Natural killer cell treated with Interleukin-12 subunit alpha and Interleukin-12 subunit beta and Interleukin-15 and Interleukin-18, amount 100 ng/mL, for 72 hours (primary cell): ENCODE measurements at regions not wholly inside any gene's neighbourhood (a gene's known extent, or its start where the extent isn't known, plus 50 kb on each side); places are given as distances from the start of the nearest gene placed in this dataset.
"Not testable (repeated sequence)": the region's sequence is repeated elsewhere in the genome, so short reads cannot be mapped to it uniquely, and the experiment has no call there.

Source experiments
- ATAC-seq, 2 donors: fragments of 150-1000 bp; cut with Tn5 transposase in 1 of 2; sonication (Bioruptor Pico), chemical (Tn5 transposase) in 1 of 2; 2 replicates each; pipeline ENCODE4 v1.10.0; 2021
- DNase-seq: peaks from one replicate; pipeline ENCODE4 v3.0.0; 2022; ENCODE audit warnings: low spot score
- H3K27ac Mint-ChIP-seq, 2 donors: 1 replicate in 1 of 2; 2 replicates in 1 of 2; pipeline ENCODE4 v1.8.0; 2022; ENCODE audit warnings: mixed read lengths in 2 of 2, mild to moderate bottlenecking in 1 of 2, moderate library complexity in 1 of 2
- H3K27me3 Mint-ChIP-seq, 2 donors: 1 replicate in 1 of 2; 2 replicates in 1 of 2; pipeline ENCODE4 v1.8.0; 2022; ENCODE audit warnings: mixed read lengths in 2 of 2
- H3K36me3 Mint-ChIP-seq: one replicate; pipeline ENCODE4 v1.8.0; 2022; ENCODE audit warnings: mixed read lengths
- H3K4me1 Mint-ChIP-seq, 2 donors: 1 replicate in 1 of 2; 2 replicates in 1 of 2; pipeline ENCODE4 v1.8.0; 2022; ENCODE audit warnings: low read depth in 2 of 2, mixed read lengths in 2 of 2, mild to moderate bottlenecking in 1 of 2
- H3K4me3 Mint-ChIP-seq: one replicate; pipeline ENCODE4 v1.8.0; 2022; ENCODE audit warnings: mixed read lengths
- H3K9me3 Mint-ChIP-seq: 2 replicates; pipeline ENCODE4 v1.8.0; 2022; ENCODE audit warnings: mixed read lengths

- Mint-ChIP-seq H3K4me1 (peaks cover 0 to 9% of the 10 kb centered on the region in 2 donors), H3K27ac (no peak overlapping the region), H3K9me3 (no peaks in the 10 kb centered on the region), H3K36me3 (peaks cover under 1% of the 10 kb centered on the region), H3K4me3 (no peak overlapping the region), H3K27me3 (no peaks in the 10 kb centered on the region)
- no peak for DNase-seq
- ATAC-seq: peak; percentile 48 to 68
Measured at GRCh38 chr6:130697271-130697994, 129.8 kb upstream of the SMLR1 start.

DNA sequence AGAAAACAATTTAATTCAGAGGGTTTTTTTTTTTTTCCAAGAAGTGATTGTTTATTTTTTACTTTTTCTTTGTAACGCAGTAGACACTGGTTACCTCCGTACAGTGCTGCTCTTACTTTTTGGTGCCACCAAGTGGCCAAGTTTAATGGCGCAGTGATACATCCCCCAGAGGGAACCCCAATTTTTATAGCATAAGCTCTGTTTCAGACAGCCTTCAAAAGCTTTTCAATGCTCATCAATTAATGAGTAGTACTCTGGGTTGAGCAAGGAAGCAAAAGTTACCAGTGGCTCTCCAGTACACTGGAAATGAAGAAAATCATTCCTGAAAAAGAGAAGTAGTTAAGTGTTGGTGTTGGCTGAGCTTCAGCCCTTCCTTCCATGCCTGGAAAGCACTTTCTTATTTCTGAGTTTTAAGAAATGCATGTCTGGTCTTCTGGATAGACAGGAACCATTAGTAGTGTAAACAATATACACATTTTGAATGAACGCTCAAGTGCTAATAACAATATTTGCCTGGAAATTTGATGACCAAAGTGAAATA is 129.1 kb upstream of the SMLR1 start:
- ATAC-seq: peak; percentile 86 to 90
- Mint-ChIP-seq H3K27ac (no peak overlapping the region), H3K4me3 (no peak overlapping the region), H3K27me3 (no peaks in the 10 kb centered on the region), H3K36me3 (peaks cover 6% of the 10 kb centered on the region), H3K4me1 (peaks cover 0 to 9% of the 10 kb centered on the region in 2 donors), H3K9me3 (peaks cover 3% of the 10 kb centered on the region)
- no peak for DNase-seq

GRCh38 chr6:130699742-130700141 is 127.5 kb upstream of the SMLR1 start:
- H3K4me1 Mint-ChIP-seq: peaks cover 0 to 9% of the 10 kb centered on the region in 2 donors
- no peak overlapping the region for H3K27ac Mint-ChIP-seq
- ATAC-seq: no peak
- H3K36me3 Mint-ChIP-seq: peaks cover 21% of the 10 kb centered on the region
- no peak for DNase-seq
- no peaks in the 10 kb centered on the region for H3K27me3 Mint-ChIP-seq
- H3K4me3 Mint-ChIP-seq: no peak overlapping the region
- H3K9me3 Mint-ChIP-seq: peaks cover 11% of the 10 kb centered on the region

DNA sequence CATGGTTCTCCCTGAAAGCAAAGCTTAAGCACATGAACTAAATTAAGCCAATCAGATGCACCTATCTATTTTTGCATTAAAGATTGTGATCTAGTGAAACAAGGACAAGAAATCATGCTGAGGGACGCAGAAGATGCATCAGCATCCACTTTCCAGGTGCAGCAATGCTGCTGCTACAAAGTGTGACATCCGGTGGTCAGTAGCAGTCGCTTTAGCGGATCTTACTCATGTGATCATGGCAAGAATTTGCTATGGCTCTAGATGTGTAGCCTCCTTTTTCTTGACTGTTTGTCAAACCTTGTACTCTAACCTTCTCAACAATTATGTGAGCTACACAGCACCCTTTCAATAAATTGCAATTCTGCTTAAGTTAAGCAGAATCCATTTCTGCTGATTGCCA is 126.8 kb upstream of the SMLR1 start:
- Mint-ChIP-seq H3K4me1 (peaks cover 0 to 9% of the 10 kb centered on the region in 2 donors), H3K27me3 (no peaks in the 10 kb centered on the region), H3K9me3 (peaks cover 12% of the 10 kb centered on the region), H3K4me3 (no peak overlapping the region), H3K27ac (no peak overlapping the region), H3K36me3 (peaks cover 26% of the 10 kb centered on the region)
- no peak for DNase-seq
- peak in 1 of 2 donors; percentile 54 for ATAC-seq

DNA sequence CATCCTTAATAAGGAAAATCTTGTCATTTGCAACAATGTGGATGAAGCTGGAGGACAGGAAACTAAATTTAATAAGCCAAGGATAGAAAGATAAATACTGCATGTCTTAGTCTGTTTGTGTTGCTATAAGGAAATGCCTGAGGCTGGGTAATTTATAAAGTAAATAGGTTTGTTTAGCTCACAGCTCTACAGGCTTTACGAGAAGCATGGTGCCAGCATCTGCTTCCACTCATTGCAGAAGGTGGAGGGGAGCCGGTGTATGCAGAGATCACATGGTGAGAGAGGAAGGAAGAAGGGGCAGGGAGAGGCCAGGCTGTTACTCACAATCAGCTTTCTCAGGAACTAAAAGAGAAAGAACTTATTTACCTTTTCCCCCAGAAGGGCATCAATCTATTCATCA is 118.9 kb upstream of the SMLR1 start:
- Mint-ChIP-seq H3K4me1 (peaks cover 11 to 14% of the 10 kb centered on the region in 2 donors), H3K9me3 (peaks cover 8% of the 10 kb centered on the region), H3K27me3 (no peaks in the 10 kb centered on the region), H3K27ac (no peak overlapping the region), H3K36me3 (peaks cover 30% of the 10 kb centered on the region), H3K4me3 (no peak overlapping the region)
- DNase-seq (no peak), ATAC-seq (no peak)

DNA sequence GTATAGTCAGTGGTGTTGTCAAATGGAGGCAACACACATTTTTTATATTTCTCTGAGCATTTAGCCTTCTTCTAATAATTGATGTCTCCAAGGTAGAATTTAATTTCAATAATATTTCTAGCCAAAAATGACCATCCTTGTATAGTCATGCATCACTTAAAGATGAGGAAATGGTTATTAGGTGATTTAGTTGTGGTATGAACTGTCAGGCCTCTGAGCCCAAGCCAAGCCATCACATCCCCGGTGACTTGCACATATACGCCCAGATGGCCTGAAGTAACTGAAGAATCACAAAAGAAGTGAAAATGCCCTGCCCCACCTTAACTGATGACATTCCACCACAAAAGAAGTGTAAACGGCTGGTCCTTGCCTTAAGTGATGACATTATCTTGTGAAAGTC is 115.6 kb upstream of the SMLR1 start:
- not testable (repeated sequence) for ATAC-seq, H3K4me3 Mint-ChIP-seq, H3K9me3 Mint-ChIP-seq

GRCh38 chr6:130713144-130713543 is 114.1 kb upstream of the SMLR1 start:
- DNase-seq (no peak), ATAC-seq (no peak)
- H3K36me3 Mint-ChIP-seq: no peaks in the 10 kb centered on the region
- no peak overlapping the region for H3K4me3 Mint-ChIP-seq
- peaks cover 3% of the 10 kb centered on the region for H3K9me3 Mint-ChIP-seq
- H3K27me3 Mint-ChIP-seq: no peaks in the 10 kb centered on the region
- no peak overlapping the region for H3K27ac Mint-ChIP-seq
- H3K4me1 Mint-ChIP-seq: peaks cover 20 to 27% of the 10 kb centered on the region in 2 donors

More for the DNA sequence above, 115.6 kb upstream of the SMLR1 start:
- H3K36me3 Mint-ChIP-seq, DNase-seq, H3K27me3 Mint-ChIP-seq: not testable (repeated sequence)
- H3K27ac Mint-ChIP-seq: peak overlapping the region in 1 of 2 donors; percentile 15
- H3K4me1 Mint-ChIP-seq: peaks cover 11 to 18% of the 10 kb centered on the region in 2 donors

DNA sequence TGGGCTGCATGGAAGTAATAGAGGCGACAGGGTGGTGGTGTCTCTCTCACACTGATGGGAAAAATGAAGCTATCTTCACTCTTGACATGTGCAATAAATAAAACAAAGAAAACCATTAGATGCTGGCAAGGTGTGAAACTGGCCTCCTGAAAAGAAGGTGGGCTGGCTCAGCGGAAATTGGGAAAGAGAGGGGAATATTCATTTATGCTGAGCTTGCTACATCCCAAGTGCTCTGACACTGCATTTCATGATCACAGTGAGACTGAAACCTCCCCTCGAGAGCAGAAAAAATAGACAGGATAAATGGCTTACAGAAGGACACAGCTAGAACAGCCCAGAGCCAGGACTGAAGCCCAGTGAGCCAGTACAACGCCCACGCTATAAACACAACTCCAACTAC is 112.1 kb upstream of the SMLR1 start:
- no peak for DNase-seq
- H3K9me3 Mint-ChIP-seq: peaks cover 5% of the 10 kb centered on the region
- no peak for ATAC-seq

DNA sequence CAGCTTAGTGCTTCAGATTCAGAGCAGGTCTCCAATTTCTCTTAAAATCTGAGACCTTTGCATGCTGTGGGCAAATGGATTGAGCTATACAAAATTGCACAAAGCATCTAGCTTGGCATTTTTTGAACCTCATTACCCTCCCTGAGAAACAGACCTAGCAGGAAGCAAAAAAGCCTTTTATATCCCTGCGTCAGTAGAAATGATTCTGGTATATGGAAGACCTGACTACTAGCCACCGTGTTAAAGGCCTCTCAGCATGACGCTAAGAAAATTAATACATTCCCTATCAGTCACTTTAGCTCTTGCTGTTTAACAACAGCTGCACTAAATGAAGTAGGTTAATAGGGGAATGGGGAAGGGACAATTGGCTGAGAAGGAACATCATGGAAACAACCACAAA is 110.7 kb upstream of the SMLR1 start:
- ATAC-seq (no peak), DNase-seq (no peak)
- Mint-ChIP-seq H3K9me3 (peaks cover 5% of the 10 kb centered on the region), H3K4me1 (peaks cover 26 to 30% of the 10 kb centered on the region in 2 donors), H3K4me3 (no peak overlapping the region), H3K27ac (no peak overlapping the region), H3K27me3 (peaks cover 0 to 2% of the 10 kb centered on the region in 2 donors), H3K36me3 (peaks cover 9% of the 10 kb centered on the region)

More for the DNA sequence above, 112.1 kb upstream of the SMLR1 start:
- Mint-ChIP-seq H3K36me3 (peaks cover 9% of the 10 kb centered on the region), H3K27ac (no peak overlapping the region), H3K4me3 (no peak overlapping the region), H3K27me3 (peaks cover 0 to 2% of the 10 kb centered on the region in 2 donors), H3K4me1 (peaks cover 26 to 30% of the 10 kb centered on the region in 2 donors)

DNA sequence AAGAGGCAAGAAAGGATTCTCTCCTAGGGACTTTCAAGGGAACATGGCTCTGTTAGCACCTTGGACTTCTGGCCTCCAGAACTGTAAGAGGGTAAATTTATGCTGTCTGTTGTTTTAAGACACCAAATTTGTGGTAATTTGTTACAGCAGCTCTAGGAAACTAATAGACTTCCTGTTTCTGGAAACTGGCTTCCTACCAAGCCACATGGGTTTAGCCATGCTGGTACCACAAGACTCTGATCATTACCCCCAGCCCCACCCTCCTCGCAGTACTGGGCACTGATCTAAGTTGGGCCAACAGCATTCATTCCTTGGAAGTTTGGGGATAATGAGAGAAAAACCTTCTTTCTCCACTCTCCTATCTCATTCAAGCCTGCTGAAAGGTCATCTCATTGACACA is 109.5 kb upstream of the SMLR1 start:
- Mint-ChIP-seq H3K36me3 (peaks cover 9% of the 10 kb centered on the region), H3K27ac (peak overlapping the region; percentile 18 to 48), H3K4me1 (peaks cover 25 to 26% of the 10 kb centered on the region in 2 donors), H3K4me3 (peak overlapping the region; percentile 29), H3K9me3 (peaks cover 5% of the 10 kb centered on the region), H3K27me3 (peaks cover 0 to 2% of the 10 kb centered on the region in 2 donors)
- peak in 1 of 2 donors; percentile 50 for ATAC-seq
- no peak for DNase-seq

DNA sequence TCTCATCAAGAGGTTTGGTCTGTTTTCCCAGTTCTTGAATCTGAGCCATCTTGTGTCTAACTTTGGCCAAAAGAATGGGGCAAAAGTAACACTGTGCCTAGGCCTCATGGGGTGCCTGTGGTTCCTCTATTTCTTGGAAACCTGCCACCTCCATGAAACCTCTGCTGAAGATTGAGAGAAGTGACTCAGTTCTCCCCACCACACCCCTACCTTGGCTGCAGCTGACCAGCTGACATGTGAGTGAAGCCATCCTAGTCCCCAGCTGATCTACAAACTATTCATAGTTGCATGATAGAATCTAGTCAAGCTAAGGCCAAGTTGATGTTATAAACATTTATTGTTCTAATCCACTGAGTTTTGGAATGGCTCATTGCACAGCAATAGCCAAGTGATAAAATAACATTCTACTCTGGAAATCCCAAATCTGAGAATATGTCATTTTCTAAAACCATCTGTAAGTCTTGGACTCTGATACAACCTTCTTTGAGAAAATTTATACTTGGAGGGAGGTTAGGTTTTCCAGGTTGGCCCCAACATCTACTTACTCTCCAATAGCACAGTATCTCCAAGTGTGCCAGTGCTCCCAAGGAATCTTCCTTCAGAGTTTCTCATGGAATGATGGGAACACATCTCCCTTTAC is 107.0 kb upstream of the SMLR1 start:
- Mint-ChIP-seq H3K27ac (no peak overlapping the region), H3K36me3 (peaks cover 9% of the 10 kb centered on the region), H3K9me3 (peaks cover 5% of the 10 kb centered on the region), H3K4me1 (peaks cover 31 to 38% of the 10 kb centered on the region in 2 donors), H3K4me3 (no peak overlapping the region), H3K27me3 (peaks cover 0 to 2% of the 10 kb centered on the region in 2 donors)
- ATAC-seq (no peak), DNase-seq (no peak)

- peaks cover 13 to 15% of the 10 kb centered on the region in 2 donors for H3K4me1 Mint-ChIP-seq
Measured at GRCh38 chr6:130724089-130724488, 103.1 kb upstream of the SMLR1 start.

GRCh38 chr6:130725551-130725950 is 101.7 kb upstream of the SMLR1 start:
- Mint-ChIP-seq H3K4me3 (no peak overlapping the region), H3K4me1 (peaks cover 14 to 15% of the 10 kb centered on the region in 2 donors), H3K27me3 (no peaks in the 10 kb centered on the region), H3K36me3 (no peaks in the 10 kb centered on the region), H3K9me3 (no peaks in the 10 kb centered on the region), H3K27ac (no peak overlapping the region)
- DNase-seq (no peak), ATAC-seq (no peak)

More at GRCh38 chr6:130724089-130724488, 103.1 kb upstream of the SMLR1 start:
- Mint-ChIP-seq H3K27me3 (no peaks in the 10 kb centered on the region), H3K27ac (no peak overlapping the region), H3K4me3 (no peak overlapping the region), H3K9me3 (no peaks in the 10 kb centered on the region), H3K36me3 (peaks cover 3% of the 10 kb centered on the region)
- ATAC-seq (no peak), DNase-seq (no peak)

DNA sequence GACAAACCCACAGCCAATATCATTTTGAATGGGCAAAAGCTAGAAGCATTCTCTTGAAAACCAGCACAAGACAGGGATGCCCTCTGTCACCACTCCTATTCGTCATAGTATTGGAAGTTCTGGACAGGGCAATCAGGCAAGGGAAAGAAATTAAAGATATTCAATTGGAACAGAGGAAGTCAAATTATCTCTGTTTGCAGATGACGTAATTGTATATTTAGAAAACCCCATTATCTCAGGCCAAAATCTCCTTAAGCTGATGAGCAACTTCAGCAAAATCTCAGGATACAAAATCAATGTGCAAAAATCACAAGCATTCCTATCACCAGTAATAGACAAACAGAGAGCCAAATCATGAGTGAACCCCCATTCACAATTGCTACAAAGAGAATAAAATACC is 99.1 kb upstream of the SMLR1 start:
- not testable (repeated sequence) for ATAC-seq, H3K27me3 Mint-ChIP-seq

More for the DNA sequence above, 99.1 kb upstream of the SMLR1 start:
- not testable (repeated sequence) for H3K36me3 Mint-ChIP-seq, H3K9me3 Mint-ChIP-seq, DNase-seq, H3K27ac Mint-ChIP-seq, H3K4me3 Mint-ChIP-seq
- peaks cover 27 to 28% of the 10 kb centered on the region in 2 donors for H3K4me1 Mint-ChIP-seq
